ENCODE measurements at regions not wholly inside any gene's neighbourhood (a gene's known extent, or its start where the extent isn't known, plus 50 kb on each side); places are given as distances from the start of the nearest gene placed in this dataset.

GRCh38 chr12:23238190-23238589 lies 613.2 kb downstream of the ETNK1 start:
- no peak overlapping the region for H3K4me3 ChIP-seq (ENCODE audit: control insufficient read depth in 2 of 3, extremely low read depth in 1 of 3, insufficient read depth in 2 of 3, low read depth in 1 of 3, low read length in 3 of 3)
- dilution Hi-C loops (cut with MboI; ENCODE audit: extremely low pct_ligation_motif_present, low sequenced_read_pairs) = no loop called here
- no peaks in the 10 kb centered on the region for H3K27me3 ChIP-seq (ENCODE audit: control insufficient read depth, extremely low read depth, insufficient read depth, low read length)
- H3K4me2 ChIP-seq (ENCODE audit: control insufficient read depth, extremely low read depth, insufficient read depth, low read depth, low read length) = no peak overlapping the region
- no peak overlapping the region for H3K27ac ChIP-seq (ENCODE audit: control insufficient read depth, insufficient read depth, low read length)
- H3K4me1 ChIP-seq (ENCODE audit: control insufficient read depth, extremely low read depth, insufficient read depth, low read length) = no peaks in the 10 kb centered on the region
- H3K9me3 ChIP-seq (ENCODE audit: control insufficient read depth, low read depth, low read length) = no peaks in the 10 kb centered on the region
- H3K9me1 ChIP-seq (ENCODE audit: control insufficient read depth, extremely low read depth, insufficient read depth, low read length) = no peaks in the 10 kb centered on the region
- H3K36me3 ChIP-seq (ENCODE audit: control insufficient read depth in 2 of 2, extremely low read depth in 1 of 2, insufficient read depth in 2 of 2, low read length in 2 of 2) = no peaks in the 10 kb centered on the region
- H4K20me1 ChIP-seq (ENCODE audit: control insufficient read depth, extremely low read depth, insufficient read depth, low read length) = no peaks in the 10 kb centered on the region
- H3K79me2 ChIP-seq (ENCODE audit: control insufficient read depth, insufficient read depth, low read length) = no peaks in the 10 kb centered on the region
- TF ChIP-seq CTCF (optimal IDR thresholded peaks at IDR 0.05 in 1 of 3, IDR thresholded peaks at IDR 0.05 in 1 of 3, conservative IDR thresholded peaks at IDR 0.05 in 1 of 3; ENCODE audit: extremely low read depth in 1 of 3, insufficient read depth in 2 of 3, low read length in 3 of 3) (no peak), EZH2 (IDR thresholded peaks at IDR 0.05; ENCODE audit: low read length) (no peak)
- no peak overlapping the region for H2AFZ ChIP-seq (ENCODE audit: control insufficient read depth, low read length)
- no peak overlapping the region for H3K9ac ChIP-seq (ENCODE audit: control insufficient read depth, extremely low read depth, insufficient read depth, low read length)
- FAIRE-seq (no peak), DNase-seq (ENCODE audit: low read depth, low spot score) (no peak)

GRCh38 chr12:23238957-23239356 lies 614.0 kb downstream of the ETNK1 start:
- Histone ChIP-seq H3K27me3 (ENCODE audit: control insufficient read depth, extremely low read depth, insufficient read depth, low read length) (no peaks in the 10 kb centered on the region), H3K27ac (ENCODE audit: control insufficient read depth, insufficient read depth, low read length) (no peak overlapping the region), H4K20me1 (ENCODE audit: control insufficient read depth, extremely low read depth, insufficient read depth, low read length) (no peaks in the 10 kb centered on the region), H3K4me3 (ENCODE audit: control insufficient read depth in 2 of 3, extremely low read depth in 1 of 3, insufficient read depth in 2 of 3, low read depth in 1 of 3, low read length in 3 of 3) (no peak overlapping the region), H3K9ac (ENCODE audit: control insufficient read depth, extremely low read depth, insufficient read depth, low read length) (no peak overlapping the region), H2AFZ (ENCODE audit: control insufficient read depth, low read length) (no peak overlapping the region), H3K4me2 (ENCODE audit: control insufficient read depth, extremely low read depth, insufficient read depth, low read depth, low read length) (no peak overlapping the region), H3K4me1 (ENCODE audit: control insufficient read depth, extremely low read depth, insufficient read depth, low read length) (no peaks in the 10 kb centered on the region), H3K36me3 (ENCODE audit: control insufficient read depth in 2 of 2, extremely low read depth in 1 of 2, insufficient read depth in 2 of 2, low read length in 2 of 2) (no peaks in the 10 kb centered on the region), H3K9me3 (ENCODE audit: control insufficient read depth, low read depth, low read length) (no peaks in the 10 kb centered on the region), H3K9me1 (ENCODE audit: control insufficient read depth, extremely low read depth, insufficient read depth, low read length) (no peaks in the 10 kb centered on the region), H3K79me2 (ENCODE audit: control insufficient read depth, insufficient read depth, low read length) (no peaks in the 10 kb centered on the region)
- FAIRE-seq = no peak
- TF ChIP-seq CTCF (optimal IDR thresholded peaks at IDR 0.05 in 1 of 3, IDR thresholded peaks at IDR 0.05 in 1 of 3, conservative IDR thresholded peaks at IDR 0.05 in 1 of 3; ENCODE audit: extremely low read depth in 1 of 3, insufficient read depth in 2 of 3, low read length in 3 of 3) (no peak), EZH2 (IDR thresholded peaks at IDR 0.05; ENCODE audit: low read length) (no peak)
- dilution Hi-C loops (cut with MboI; ENCODE audit: extremely low pct_ligation_motif_present, low sequenced_read_pairs) = no loop called here
- DNase-seq (ENCODE audit: low read depth, low spot score) = no peak

Measured in keratinocyte (primary cell).